ENCODE measurements at regions not wholly inside any gene's neighbourhood (a gene's known extent, or its start where the extent isn't known, plus 50 kb on each side); places are given as distances from the start of the nearest gene placed in this dataset.

- Histone ChIP-seq H3K23ac (ENCODE audit: low read depth, low read length) (0 out of 2 replicates have a peak overlapping the region, but pooled peaks have one; percentile 10), H3K9me1 (ENCODE audit: insufficient read depth, low read length) (no peaks in the 10 kb centered on the region), H2BK120ac (ENCODE audit: low read depth, low read length) (peak overlapping the region; percentile 86), H3K36me3 (ENCODE audit: control insufficient read depth, insufficient read depth, low read length) (no peaks in the 10 kb centered on the region), H3K14ac (replicated peaks; ENCODE audit: low read depth, low read length) (peak overlapping the region; percentile 5; the same call in 1 of the 2 replicates), H3K56ac (ENCODE audit: extremely low read depth, insufficient read depth, low read length) (no peak overlapping the region; the same call in 1 of the 2 replicates), H3K27me3 (ENCODE audit: control insufficient read depth, insufficient read depth, low read length) (no peaks in the 10 kb centered on the region), H2AFZ (replicated peaks; ENCODE audit: low read length, poor library complexity) (peak overlapping the region; percentile 11), H3K18ac (ENCODE audit: low read depth, low read length) (peak overlapping the region; percentile 96; the same call in 1 of the 2 replicates), H3K9me3 (ENCODE audit: control insufficient read depth, insufficient read depth, low read length) (no peaks in the 10 kb centered on the region), H3K79me1 (ENCODE audit: low read depth in 1 of 2, low read length in 2 of 2) (no peaks in the 10 kb centered on the region), H3K4me2 (ENCODE audit: low read depth, low read length) (peak overlapping the region; percentile 31), H2BK5ac (ENCODE audit: low read depth, low read length, poor library complexity, severe bottlenecking) (peak overlapping the region; percentile 86), H3K4me3 (ENCODE audit: insufficient read depth, low read depth, low read length) (no peak overlapping the region), H3K27ac (ENCODE audit: insufficient read depth, low read length) (peak overlapping the region; percentile 2; the same call in 1 of the 2 replicates), H4K5ac (ENCODE audit: low read depth, low read length) (peak overlapping the region; percentile 7; the same call in 1 of the 2 replicates), H4K91ac (ENCODE audit: insufficient read depth, low read depth, low read length) (no peak overlapping the region), H3K4me1 (ENCODE audit: control insufficient read depth, insufficient read depth, low read length) (peaks cover 3% of the 10 kb centered on the region; the same call in 1 of the 2 replicates), H3K4ac (ENCODE audit: low read depth, low read length) (no peak overlapping the region), H4K8ac (ENCODE audit: low read depth in 2 of 2, low read length in 2 of 2) (peak overlapping the region in 1 of 2 experiments; percentile 81; a peak in 2 of 4 replicates), H2BK15ac (ENCODE audit: low read depth, low read length) (no peak overlapping the region), H3K9ac (ENCODE audit: low read depth, low read length) (no peak overlapping the region), H2AK5ac (ENCODE audit: low read depth, low read length) (no peak overlapping the region), H2BK20ac (ENCODE audit: low read depth, low read length) (peak overlapping the region; percentile 73; the same call in 1 of the 2 replicates), H4K20me1 (ENCODE audit: insufficient read depth, low read length) (no peaks in the 10 kb centered on the region), H2AK9ac (replicated peaks; ENCODE audit: low read depth, low read length, poor library complexity) (no peak overlapping the region)
- no CpG with 5 or more reads among the region's 8 CpGs for WGBS, 2 experiments (ENCODE audit: extremely low coverage in 2 of 2, insufficient read length in 1 of 2)
- ChIA-PET POLR2A (ENCODE audit: unreplicated experiment) (no interaction called here), CTCF (interaction anchor here (1.2 kb wide), 1 partner anchor 258 kb away, joined by 4 read pairs; no protein-coding TSS in a partner anchor)
- no TSS peak for BruUV-seq (replicated peaks)
- DNase-seq (peak; percentile 84), ATAC-seq (ENCODE audit: low read depth) (peak; percentile 94)
- in situ Hi-C loops (cut with MboI; ENCODE audit: low sequenced_read_pairs), result no loop called here
- dilution Hi-C loops (cut with HindIII; ENCODE audit: low sequenced_read_pairs, unreplicated experiment), result no loop called here
- intact Hi-C loops (cut with micrococcal nuclease), result loop anchor here (10.0 kb wide), 2 partner anchors 257 to 1077 kb away; no protein-coding TSS in a partner anchor
- TF ChIP-seq RFX5 (IDR thresholded peaks at IDR 0.05; ENCODE audit: low read depth, low read length) (no peak), FOS (IDR thresholded peaks at IDR 0.05; ENCODE audit: low read depth, low read length) (no peak), CHD1 (IDR thresholded peaks at IDR 0.05; ENCODE audit: low read depth, low read length) (no peak), NFE2L2 (IDR thresholded peaks at IDR 0.05; ENCODE audit: low read depth, low read length) (no peak), RAD21 (IDR thresholded peaks at IDR 0.05; ENCODE audit: low read length) (no peak), POLR2A (IDR thresholded peaks at IDR 0.05; ENCODE audit: low read depth, low read length) (no peak), SMC3 (IDR thresholded peaks at IDR 0.05; ENCODE audit: low read depth, low read length) (no peak), BHLHE40 (IDR thresholded peaks at IDR 0.05; ENCODE audit: low read depth, low read length) (no peak), CTCF (conservative IDR thresholded peaks at IDR 0.05; ENCODE audit: low read depth, low read length) (no peak), CEBPB (IDR thresholded peaks at IDR 0.05; ENCODE audit: low read depth, low read length) (no peak), MAFK (IDR thresholded peaks at IDR 0.05; ENCODE audit: low read depth, low read length) (no peak), ELK1 (IDR thresholded peaks at IDR 0.05; ENCODE audit: borderline replicate concordance, low read depth, low read length) (no peak), MAZ (IDR thresholded peaks at IDR 0.05; ENCODE audit: borderline replicate concordance, low read depth, low read length) (no peak), RCOR1 (IDR thresholded peaks at IDR 0.05; ENCODE audit: insufficient replicate concordance, low read length) (no peak)
- TF ChIP-seq, protein P1, sequence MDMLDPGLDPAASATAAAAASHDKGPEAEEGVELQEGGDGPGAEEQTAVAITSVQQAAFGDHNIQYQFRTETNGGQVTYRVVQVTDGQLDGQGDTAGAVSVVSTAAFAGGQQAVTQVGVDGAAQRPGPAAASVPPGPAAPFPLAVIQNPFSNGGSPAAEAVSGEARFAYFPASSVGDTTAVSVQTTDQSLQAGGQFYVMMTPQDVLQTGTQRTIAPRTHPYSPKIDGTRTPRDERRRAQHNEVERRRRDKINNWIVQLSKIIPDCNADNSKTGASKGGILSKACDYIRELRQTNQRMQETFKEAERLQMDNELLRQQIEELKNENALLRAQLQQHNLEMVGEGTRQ (IDR thresholded peaks at IDR 0.05; ENCODE audit: low read depth, low read length), result no peak
These were observed 73.5 kb upstream of the ZFP42 start for GRCh38 chr4:187921946-187922623.
